GM12874 (cell line): ENCODE measurements at regions not wholly inside any gene's neighbourhood (a gene's known extent, or its start where the extent isn't known, plus 50 kb on each side); places are given as distances from the start of the nearest gene placed in this dataset.

Experiments used
- CTCF ChIP-seq: IDR thresholded peaks from 2 replicates; pipeline ENCODE4 v1.5.1; 2011; ENCODE audit warnings: low read depth, mild to moderate bottlenecking, control low read depth, low read length, moderate library complexity; ENCODE audit not compliant: insufficient read depth

- TF ChIP-seq CTCF = no peak
These were observed 353.7 kb downstream of the LRIG3 start for GRCh38 chr12:58566599-58566998.

GRCh38 chr12:58567189-58567588, 353.1 kb downstream of the LRIG3 start:
- no peak for TF ChIP-seq CTCF

- no peak for TF ChIP-seq CTCF
These were observed 349.9 kb downstream of the LRIG3 start for GRCh38 chr12:58570411-58570810.

GRCh38 chr12:58575256-58575655, 345.0 kb downstream of the LRIG3 start:
- no peak for TF ChIP-seq CTCF

- no peak for TF ChIP-seq CTCF
These were observed 344.2 kb downstream of the LRIG3 start for GRCh38 chr12:58576081-58576480.

- no peak for TF ChIP-seq CTCF
These were observed 343.4 kb downstream of the LRIG3 start for GRCh38 chr12:58576916-58577315.

- TF ChIP-seq CTCF = no peak
These were observed 340.2 kb downstream of the LRIG3 start for GRCh38 chr12:58580095-58580494.

GRCh38 chr12:58583529-58583928, 336.8 kb downstream of the LRIG3 start:
- TF ChIP-seq CTCF = no peak
